ENCODE measurements at regions not wholly inside any gene's neighbourhood (a gene's known extent, or its start where the extent isn't known, plus 50 kb on each side); places are given as distances from the start of the nearest gene placed in this dataset.

DNA sequence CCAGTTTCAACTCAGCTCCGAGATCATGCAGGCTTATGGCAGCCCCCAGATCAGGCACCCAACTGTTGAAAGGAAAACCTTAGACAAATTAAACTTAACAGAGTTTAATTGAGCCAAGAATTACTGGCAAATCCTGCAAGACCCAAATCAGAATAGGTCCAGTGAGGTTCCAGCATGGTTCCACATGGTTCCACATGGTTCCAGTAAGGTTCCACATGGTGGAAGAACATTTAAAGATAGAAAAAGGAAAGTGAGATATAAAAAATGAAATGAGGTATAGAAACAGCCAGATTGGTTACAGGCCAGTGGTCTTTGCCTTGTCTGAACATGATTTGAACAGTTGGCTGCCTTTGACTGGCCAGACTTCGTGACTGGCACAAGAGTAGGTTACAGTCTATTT lies 288.8 kb upstream of the LRRC7 start (continued):
- TF ChIP-seq GRHL2 (CRISPR knock-in tag; IDR thresholded peaks at IDR 0.05; ENCODE audit: insufficient replicate concordance, severe bottlenecking) (no peak), TP53 (CRISPR knock-in tag; IDR thresholded peaks at IDR 0.05) (no peak), ZNF219 (CRISPR knock-in tag; IDR thresholded peaks at IDR 0.05; ENCODE audit: borderline replicate concordance) (no peak), NFYB (CRISPR knock-in tag; conservative IDR thresholded peaks at IDR 0.05; ENCODE audit: low read depth) (no peak), MXD4 (CRISPR knock-in tag; IDR thresholded peaks at IDR 0.05; ENCODE audit: borderline replicate concordance) (no peak), ZNF317 (CRISPR knock-in tag; IDR thresholded peaks at IDR 0.05; ENCODE audit: borderline replicate concordance, low read depth) (no peak), SMAD3 (CRISPR knock-in tag; IDR thresholded peaks at IDR 0.05; ENCODE audit: borderline replicate concordance) (no peak)
- TF ChIP-seq, protein P1, sequence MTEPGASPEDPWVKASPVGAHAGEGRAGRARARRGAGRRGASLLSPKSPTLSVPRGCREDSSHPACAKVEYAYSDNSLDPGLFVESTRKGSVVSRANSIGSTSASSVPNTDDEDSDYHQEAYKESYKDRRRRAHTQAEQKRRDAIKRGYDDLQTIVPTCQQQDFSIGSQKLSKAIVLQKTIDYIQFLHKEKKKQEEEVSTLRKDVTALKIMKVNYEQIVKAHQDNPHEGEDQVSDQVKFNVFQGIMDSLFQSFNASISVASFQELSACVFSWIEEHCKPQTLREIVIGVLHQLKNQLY (CRISPR knock-in tag; IDR thresholded peaks at IDR 0.05) = no peak
- TF ChIP-seq, protein P2, sequence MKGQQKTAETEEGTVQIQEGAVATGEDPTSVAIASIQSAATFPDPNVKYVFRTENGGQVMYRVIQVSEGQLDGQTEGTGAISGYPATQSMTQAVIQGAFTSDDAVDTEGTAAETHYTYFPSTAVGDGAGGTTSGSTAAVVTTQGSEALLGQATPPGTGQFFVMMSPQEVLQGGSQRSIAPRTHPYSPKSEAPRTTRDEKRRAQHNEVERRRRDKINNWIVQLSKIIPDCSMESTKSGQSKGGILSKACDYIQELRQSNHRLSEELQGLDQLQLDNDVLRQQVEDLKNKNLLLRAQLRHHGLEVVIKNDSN (CRISPR knock-in tag; IDR thresholded peaks at IDR 0.05) = no peak
- TF ChIP-seq, protein P3, sequence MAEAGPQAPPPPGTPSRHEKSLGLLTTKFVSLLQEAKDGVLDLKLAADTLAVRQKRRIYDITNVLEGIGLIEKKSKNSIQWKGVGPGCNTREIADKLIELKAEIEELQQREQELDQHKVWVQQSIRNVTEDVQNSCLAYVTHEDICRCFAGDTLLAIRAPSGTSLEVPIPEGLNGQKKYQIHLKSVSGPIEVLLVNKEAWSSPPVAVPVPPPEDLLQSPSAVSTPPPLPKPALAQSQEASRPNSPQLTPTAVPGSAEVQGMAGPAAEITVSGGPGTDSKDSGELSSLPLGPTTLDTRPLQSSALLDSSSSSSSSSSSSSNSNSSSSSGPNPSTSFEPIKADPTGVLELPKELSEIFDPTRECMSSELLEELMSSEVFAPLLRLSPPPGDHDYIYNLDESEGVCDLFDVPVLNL (CRISPR knock-in tag; IDR thresholded peaks at IDR 0.05; ENCODE audit: borderline replicate concordance, low read depth) = no peak
- TF ChIP-seq, protein P4, sequence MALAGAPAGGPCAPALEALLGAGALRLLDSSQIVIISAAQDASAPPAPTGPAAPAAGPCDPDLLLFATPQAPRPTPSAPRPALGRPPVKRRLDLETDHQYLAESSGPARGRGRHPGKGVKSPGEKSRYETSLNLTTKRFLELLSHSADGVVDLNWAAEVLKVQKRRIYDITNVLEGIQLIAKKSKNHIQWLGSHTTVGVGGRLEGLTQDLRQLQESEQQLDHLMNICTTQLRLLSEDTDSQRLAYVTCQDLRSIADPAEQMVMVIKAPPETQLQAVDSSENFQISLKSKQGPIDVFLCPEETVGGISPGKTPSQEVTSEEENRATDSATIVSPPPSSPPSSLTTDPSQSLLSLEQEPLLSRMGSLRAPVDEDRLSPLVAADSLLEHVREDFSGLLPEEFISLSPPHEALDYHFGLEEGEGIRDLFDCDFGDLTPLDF (CRISPR knock-in tag; IDR thresholded peaks at IDR 0.05) = no peak
- TF ChIP-seq, protein P5, sequence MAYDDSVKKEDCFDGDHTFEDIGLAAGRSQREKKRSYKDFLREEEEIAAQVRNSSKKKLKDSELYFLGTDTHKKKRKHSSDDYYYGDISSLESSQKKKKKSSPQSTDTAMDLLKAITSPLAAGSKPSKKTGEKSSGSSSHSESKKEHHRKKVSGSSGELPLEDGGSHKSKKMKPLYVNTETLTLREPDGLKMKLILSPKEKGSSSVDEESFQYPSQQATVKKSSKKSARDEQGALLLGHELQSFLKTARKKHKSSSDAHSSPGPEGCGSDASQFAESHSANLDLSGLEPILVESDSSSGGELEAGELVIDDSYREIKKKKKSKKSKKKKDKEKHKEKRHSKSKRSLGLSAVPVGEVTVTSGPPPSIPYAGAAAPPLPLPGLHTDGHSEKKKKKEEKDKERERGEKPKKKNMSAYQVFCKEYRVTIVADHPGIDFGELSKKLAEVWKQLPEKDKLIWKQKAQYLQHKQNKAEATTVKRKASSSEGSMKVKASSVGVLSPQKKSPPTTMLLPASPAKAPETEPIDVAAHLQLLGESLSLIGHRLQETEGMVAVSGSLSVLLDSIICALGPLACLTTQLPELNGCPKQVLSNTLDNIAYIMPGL (CRISPR knock-in tag; IDR thresholded peaks at IDR 0.05) = no peak

DNA sequence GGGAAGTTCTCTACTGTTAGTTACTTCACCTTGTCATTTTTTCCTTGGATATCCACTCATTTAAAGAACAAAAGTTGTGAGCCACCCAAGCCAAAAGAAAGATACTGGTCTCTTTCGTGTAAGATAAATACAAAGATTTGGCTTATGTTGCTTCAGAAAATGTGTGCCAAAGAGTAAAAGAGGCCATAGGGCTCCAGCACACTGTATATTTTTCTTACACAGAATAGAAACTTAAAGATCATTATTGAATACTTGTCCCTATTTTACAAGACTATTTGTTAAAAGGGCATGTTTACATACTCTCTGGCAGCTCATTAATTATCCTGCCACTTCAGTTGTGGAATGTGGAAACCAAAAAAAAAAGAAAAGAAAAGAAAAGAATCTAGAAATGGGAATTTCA lies 284.2 kb upstream of the LRRC7 start:
- CTCF ChIA-PET = interaction anchor here (1.2 kb wide), 1 partner anchor 22 kb away, joined by 3 read pairs; no protein-coding TSS in a partner anchor
- H3K4me1 Mint-ChIP-seq = peaks cover 11% of the 10 kb centered on the region
- no peaks in the 10 kb centered on the region for H3K9me3 Mint-ChIP-seq
- POLR2A ChIA-PET = no interaction called here
- H3K27ac Mint-ChIP-seq = no peak overlapping the region
- ATAC-seq = no peak
- H3K4me3 Mint-ChIP-seq = no peak overlapping the region
- no peak for DNase-seq (ENCODE audit: low spot score)
- no peaks in the 10 kb centered on the region for H3K36me3 Mint-ChIP-seq
- no peaks in the 10 kb centered on the region for H3K27me3 Mint-ChIP-seq (ENCODE audit: low read depth)
- TF ChIP-seq FOXP1 (CRISPR knock-in tag; IDR thresholded peaks at IDR 0.05; ENCODE audit: borderline replicate concordance) = no peak
- no peak for TF ChIP-seq SOX15 (CRISPR knock-in tag; IDR thresholded peaks at IDR 0.05)
- TF ChIP-seq GTF2I (CRISPR knock-in tag; conservative IDR thresholded peaks at IDR 0.05) = no peak
- no peak for TF ChIP-seq ESRRA (CRISPR knock-in tag; IDR thresholded peaks at IDR 0.05; ENCODE audit: borderline replicate concordance)
- TF ChIP-seq, protein P6, sequence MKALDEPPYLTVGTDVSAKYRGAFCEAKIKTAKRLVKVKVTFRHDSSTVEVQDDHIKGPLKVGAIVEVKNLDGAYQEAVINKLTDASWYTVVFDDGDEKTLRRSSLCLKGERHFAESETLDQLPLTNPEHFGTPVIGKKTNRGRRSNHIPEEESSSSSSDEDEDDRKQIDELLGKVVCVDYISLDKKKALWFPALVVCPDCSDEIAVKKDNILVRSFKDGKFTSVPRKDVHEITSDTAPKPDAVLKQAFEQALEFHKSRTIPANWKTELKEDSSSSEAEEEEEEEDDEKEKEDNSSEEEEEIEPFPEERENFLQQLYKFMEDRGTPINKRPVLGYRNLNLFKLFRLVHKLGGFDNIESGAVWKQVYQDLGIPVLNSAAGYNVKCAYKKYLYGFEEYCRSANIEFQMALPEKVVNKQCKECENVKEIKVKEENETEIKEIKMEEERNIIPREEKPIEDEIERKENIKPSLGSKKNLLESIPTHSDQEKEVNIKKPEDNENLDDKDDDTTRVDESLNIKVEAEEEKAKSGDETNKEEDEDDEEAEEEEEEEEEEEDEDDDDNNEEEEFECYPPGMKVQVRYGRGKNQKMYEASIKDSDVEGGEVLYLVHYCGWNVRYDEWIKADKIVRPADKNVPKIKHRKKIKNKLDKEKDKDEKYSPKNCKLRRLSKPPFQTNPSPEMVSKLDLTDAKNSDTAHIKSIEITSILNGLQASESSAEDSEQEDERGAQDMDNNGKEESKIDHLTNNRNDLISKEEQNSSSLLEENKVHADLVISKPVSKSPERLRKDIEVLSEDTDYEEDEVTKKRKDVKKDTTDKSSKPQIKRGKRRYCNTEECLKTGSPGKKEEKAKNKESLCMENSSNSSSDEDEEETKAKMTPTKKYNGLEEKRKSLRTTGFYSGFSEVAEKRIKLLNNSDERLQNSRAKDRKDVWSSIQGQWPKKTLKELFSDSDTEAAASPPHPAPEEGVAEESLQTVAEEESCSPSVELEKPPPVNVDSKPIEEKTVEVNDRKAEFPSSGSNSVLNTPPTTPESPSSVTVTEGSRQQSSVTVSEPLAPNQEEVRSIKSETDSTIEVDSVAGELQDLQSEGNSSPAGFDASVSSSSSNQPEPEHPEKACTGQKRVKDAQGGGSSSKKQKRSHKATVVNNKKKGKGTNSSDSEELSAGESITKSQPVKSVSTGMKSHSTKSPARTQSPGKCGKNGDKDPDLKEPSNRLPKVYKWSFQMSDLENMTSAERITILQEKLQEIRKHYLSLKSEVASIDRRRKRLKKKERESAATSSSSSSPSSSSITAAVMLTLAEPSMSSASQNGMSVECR (CRISPR knock-in tag; IDR thresholded peaks at IDR 0.05; ENCODE audit: borderline replicate concordance) = no peak
- no peak for TF ChIP-seq ZNF232 (CRISPR knock-in tag; IDR thresholded peaks at IDR 0.05)
- TF ChIP-seq RELA (CRISPR knock-in tag; IDR thresholded peaks at IDR 0.05; ENCODE audit: borderline replicate concordance) = no peak
- TF ChIP-seq, protein P7, sequence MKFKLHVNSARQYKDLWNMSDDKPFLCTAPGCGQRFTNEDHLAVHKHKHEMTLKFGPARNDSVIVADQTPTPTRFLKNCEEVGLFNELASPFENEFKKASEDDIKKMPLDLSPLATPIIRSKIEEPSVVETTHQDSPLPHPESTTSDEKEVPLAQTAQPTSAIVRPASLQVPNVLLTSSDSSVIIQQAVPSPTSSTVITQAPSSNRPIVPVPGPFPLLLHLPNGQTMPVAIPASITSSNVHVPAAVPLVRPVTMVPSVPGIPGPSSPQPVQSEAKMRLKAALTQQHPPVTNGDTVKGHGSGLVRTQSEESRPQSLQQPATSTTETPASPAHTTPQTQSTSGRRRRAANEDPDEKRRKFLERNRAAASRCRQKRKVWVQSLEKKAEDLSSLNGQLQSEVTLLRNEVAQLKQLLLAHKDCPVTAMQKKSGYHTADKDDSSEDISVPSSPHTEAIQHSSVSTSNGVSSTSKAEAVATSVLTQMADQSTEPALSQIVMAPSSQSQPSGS (CRISPR knock-in tag; IDR thresholded peaks at IDR 0.05; ENCODE audit: borderline replicate concordance, low read depth) = no peak
- TF ChIP-seq ZNF219 (CRISPR knock-in tag; IDR thresholded peaks at IDR 0.05; ENCODE audit: borderline replicate concordance) = no peak
- no peak for TF ChIP-seq TCF7 (CRISPR knock-in tag; IDR thresholded peaks at IDR 0.05; ENCODE audit: low read depth)
- TF ChIP-seq MYBL2 (CRISPR knock-in tag; IDR thresholded peaks at IDR 0.05) = no peak
- no peak for TF ChIP-seq EMX1 (CRISPR knock-in tag; IDR thresholded peaks at IDR 0.05)
- no peak for TF ChIP-seq ZBTB21 (CRISPR knock-in tag; IDR thresholded peaks at IDR 0.05; ENCODE audit: borderline replicate concordance)

Data from WTC11 (cell line).